Caco-2 (cell line): ENCODE measurements at regions not wholly inside any gene's neighbourhood (a gene's known extent, or its start where the extent isn't known, plus 50 kb on each side); places are given as distances from the start of the nearest gene placed in this dataset.

Source experiments
- BruUV-seq: library from RNA; stranded (reverse); fragments of 400-500 nt; replicated peaks from 2 replicates; lab custom pipeline; 2021; lab: Mats Ljungman, UMichigan
- CTCF ChIA-PET: fragments of 300-600 bp; sonication (Branson Sonifier 250); formaldehyde crosslinking; loops from one replicate; lab custom pipeline; 2022; ENCODE audit warnings: antibody characterized with exemption; lab: Charles Lee
- POLR2A ChIA-PET: fragments of 300-600 bp; sonication (Branson Sonifier 250); formaldehyde crosslinking; loops from one replicate; lab custom pipeline; 2022; ENCODE audit warnings: antibody characterized with exemption; lab: Charles Lee
- DNase-seq, 2 experiments: peaks; one replicate each; pipeline versions ENCODE4 v3.0.0 to v3.0.0-alpha.2; 2020 to 2022
- H3K27me3 ChIP-seq: replicated peaks from 2 replicates; pipeline ENCODE4 v1.6.0; 2011; ENCODE audit warnings: low read length; ENCODE audit not compliant: control insufficient read depth, insufficient read depth
- H3K36me3 ChIP-seq: 2 replicates; pipeline ENCODE4 v1.5.1; 2011; ENCODE audit warnings: low read length; ENCODE audit not compliant: control insufficient read depth, insufficient read depth
- H3K4me1 ChIP-seq: fragments of 250-450 bp; sonication (Bioruptor Pico); 2 replicates; pipeline ENCODE4 v1.5.1; 2020; ENCODE audit warnings: mild to moderate bottlenecking
- H3K4me3 ChIP-seq: 2 replicates; pipeline ENCODE4 v1.5.1; 2011; ENCODE audit warnings: low read depth, mild to moderate bottlenecking, control low read depth, low read length
- H3K9me3 ChIP-seq: fragments of 250-450 bp; sonication (Bioruptor Pico); 2 replicates; pipeline ENCODE4 v1.5.1; 2020; ENCODE audit warnings: mild to moderate bottlenecking, moderate library complexity
- H3K27ac Mint-ChIP-seq: one replicate; pipeline ENCODE4 v1.8.0; 2022; ENCODE audit warnings: mixed read lengths; ENCODE audit not compliant: unreplicated experiment
- H3K27me3 Mint-ChIP-seq: one replicate; pipeline ENCODE4 v1.8.0; 2022; ENCODE audit warnings: mixed read lengths; ENCODE audit not compliant: insufficient read depth, unreplicated experiment
- H3K36me3 Mint-ChIP-seq: one replicate; pipeline ENCODE4 v1.8.0; 2022; ENCODE audit warnings: mild to moderate bottlenecking, mixed read lengths; ENCODE audit not compliant: insufficient read depth, unreplicated experiment
- H3K4me1 Mint-ChIP-seq: one replicate; pipeline ENCODE4 v1.8.0; 2022; ENCODE audit warnings: low read depth, mixed read lengths; ENCODE audit not compliant: unreplicated experiment
- H3K4me3 Mint-ChIP-seq: one replicate; pipeline ENCODE4 v1.8.0; 2022; ENCODE audit warnings: mild to moderate bottlenecking, moderate library complexity, mixed read lengths; ENCODE audit not compliant: unreplicated experiment
- H3K9me3 Mint-ChIP-seq: one replicate; pipeline ENCODE4 v1.8.0; 2022; ENCODE audit warnings: mixed read lengths; ENCODE audit not compliant: unreplicated experiment
- intact Hi-C: fragments of 100-400 bp; cut with micrococcal nuclease; formaldehyde crosslinking; loops from one replicate; pipeline ENCODE4 v1.10.0; 2022; ENCODE audit not compliant: unreplicated experiment
- TF ChIP-seq, protein P1 (sequence below), 2 experiments: fragments of 200-600 bp in 1 of 2; IDR thresholded peaks; 1 replicate in 1 of 2; 2 replicates in 1 of 2; pipeline versions ENCODE4 v1.5.1 to v1.8.0; 2011 to 2022; ENCODE audit warnings: antibody characterized with exemption in 1 of 2, control low read depth in 1 of 2, inconsistent platforms in 1 of 2, low read depth in 1 of 2, low read length in 1 of 2, mild to moderate bottlenecking in 1 of 2, moderate library complexity in 1 of 2; ENCODE audit not compliant: insufficient read depth in 1 of 2, severe bottlenecking in 1 of 2, unreplicated experiment in 1 of 2

DNA sequence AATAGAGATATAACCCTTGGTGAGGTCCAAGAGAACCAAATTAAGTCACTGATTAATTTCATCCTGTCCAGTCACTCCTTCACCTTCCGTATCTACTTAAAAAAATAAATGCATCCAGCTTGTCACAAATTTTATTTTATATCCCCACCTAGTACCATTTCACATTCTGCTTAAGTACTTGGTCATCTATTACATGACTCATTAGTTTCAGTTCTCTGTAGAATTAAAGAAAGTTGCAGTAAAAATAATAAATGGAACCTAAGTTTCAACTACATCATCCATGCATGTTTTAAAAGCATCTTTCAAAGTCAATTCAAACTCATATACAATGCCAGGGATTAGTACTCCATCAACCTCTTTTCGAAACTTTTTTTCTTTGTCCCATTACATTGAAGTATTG is 130.2 kb downstream of the SH2D1A start:
- BruUV-seq: no TSS peak
- H3K9me3 ChIP-seq: no peaks in the 10 kb centered on the region
- H3K36me3 Mint-ChIP-seq: no peaks in the 10 kb centered on the region
- no peak overlapping the region for H3K4me3 ChIP-seq
- ChIA-PET CTCF (no interaction called here), POLR2A (no interaction called here)
- H3K27ac Mint-ChIP-seq: no peak overlapping the region
- H3K9me3 Mint-ChIP-seq: no peaks in the 10 kb centered on the region
- DNase-seq: no peak
- H3K27me3 Mint-ChIP-seq: no peaks in the 10 kb centered on the region
- no peak overlapping the region for H3K4me3 Mint-ChIP-seq
- no peaks in the 10 kb centered on the region for H3K36me3 ChIP-seq
- no peaks in the 10 kb centered on the region for H3K4me1 ChIP-seq
- H3K27me3 ChIP-seq: no peaks in the 10 kb centered on the region
- intact Hi-C loops: no loop called here
- H3K4me1 Mint-ChIP-seq: no peaks in the 10 kb centered on the region
- TF ChIP-seq, protein P1, sequence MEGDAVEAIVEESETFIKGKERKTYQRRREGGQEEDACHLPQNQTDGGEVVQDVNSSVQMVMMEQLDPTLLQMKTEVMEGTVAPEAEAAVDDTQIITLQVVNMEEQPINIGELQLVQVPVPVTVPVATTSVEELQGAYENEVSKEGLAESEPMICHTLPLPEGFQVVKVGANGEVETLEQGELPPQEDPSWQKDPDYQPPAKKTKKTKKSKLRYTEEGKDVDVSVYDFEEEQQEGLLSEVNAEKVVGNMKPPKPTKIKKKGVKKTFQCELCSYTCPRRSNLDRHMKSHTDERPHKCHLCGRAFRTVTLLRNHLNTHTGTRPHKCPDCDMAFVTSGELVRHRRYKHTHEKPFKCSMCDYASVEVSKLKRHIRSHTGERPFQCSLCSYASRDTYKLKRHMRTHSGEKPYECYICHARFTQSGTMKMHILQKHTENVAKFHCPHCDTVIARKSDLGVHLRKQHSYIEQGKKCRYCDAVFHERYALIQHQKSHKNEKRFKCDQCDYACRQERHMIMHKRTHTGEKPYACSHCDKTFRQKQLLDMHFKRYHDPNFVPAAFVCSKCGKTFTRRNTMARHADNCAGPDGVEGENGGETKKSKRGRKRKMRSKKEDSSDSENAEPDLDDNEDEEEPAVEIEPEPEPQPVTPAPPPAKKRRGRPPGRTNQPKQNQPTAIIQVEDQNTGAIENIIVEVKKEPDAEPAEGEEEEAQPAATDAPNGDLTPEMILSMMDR (IDR thresholded peaks at IDR 0.05; ENCODE audit: insufficient read depth in 1 of 2, low read depth in 1 of 2, low read length in 1 of 2, severe bottlenecking in 1 of 2, unreplicated experiment in 1 of 2): no peak

DNA sequence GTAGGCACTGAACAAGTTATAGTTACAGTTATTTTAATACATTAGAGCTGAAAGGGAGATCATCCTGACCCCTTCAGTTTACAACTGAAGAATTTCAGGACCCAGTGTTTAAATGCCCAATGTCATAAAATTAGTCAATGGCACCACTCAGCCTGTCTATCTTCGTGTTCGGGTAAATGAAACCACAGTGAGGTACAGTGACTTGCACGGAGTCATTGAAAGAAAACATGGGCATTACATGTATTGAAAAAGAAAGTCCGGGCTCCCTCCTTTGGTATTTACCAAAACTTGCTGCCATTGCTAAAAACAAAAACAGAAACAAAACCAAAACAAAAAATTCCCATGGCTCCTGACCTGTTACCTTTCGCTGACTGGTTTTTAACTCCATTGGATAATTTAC is 131.7 kb downstream of the SH2D1A start:
- intact Hi-C loops: no loop called here
- no peak overlapping the region for H3K4me3 Mint-ChIP-seq
- H3K4me1 Mint-ChIP-seq: no peaks in the 10 kb centered on the region

DNA sequence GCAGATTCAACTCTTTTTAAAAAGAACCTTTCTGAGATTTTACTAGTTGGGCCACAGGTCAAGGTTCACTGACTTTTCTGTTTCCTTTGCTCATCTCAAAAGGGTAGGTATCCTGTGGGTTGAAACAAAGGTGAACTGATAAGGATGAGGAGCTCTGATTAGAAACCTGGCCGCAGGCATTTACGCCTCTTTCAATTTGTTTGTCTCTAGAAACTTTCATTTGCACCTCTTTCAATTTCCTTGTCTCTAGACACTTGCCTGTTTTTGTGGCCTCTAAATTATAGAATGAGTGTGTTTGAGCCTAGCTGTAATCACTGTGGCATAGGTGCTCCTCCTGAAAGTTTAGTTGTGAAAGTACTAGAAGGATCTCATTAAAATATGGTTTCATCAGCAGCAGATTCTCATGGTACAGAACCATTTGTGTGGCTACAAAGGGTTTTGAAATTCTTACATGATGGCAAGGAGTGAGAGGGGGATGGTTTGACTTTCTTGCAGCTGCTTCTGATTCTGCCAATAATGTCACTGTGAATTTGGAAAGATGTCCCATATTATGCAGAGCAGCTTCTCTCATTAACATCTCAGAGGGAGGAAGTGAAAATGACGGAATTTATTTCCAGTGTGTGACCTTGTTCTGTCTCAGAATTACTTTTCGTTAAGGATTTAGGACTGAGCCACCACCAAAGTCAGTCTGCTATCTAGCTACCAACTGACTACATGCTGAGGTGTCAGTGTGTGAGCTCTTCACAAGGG is 142.2 kb downstream of the SH2D1A start:
- intact Hi-C loops: no loop called here
- Mint-ChIP-seq H3K36me3 (no peaks in the 10 kb centered on the region), H3K27me3 (no peaks in the 10 kb centered on the region), H3K9me3 (no peaks in the 10 kb centered on the region), H3K4me3 (no peak overlapping the region), H3K27ac (no peak overlapping the region), H3K4me1 (no peaks in the 10 kb centered on the region)
- H3K36me3 ChIP-seq: no peaks in the 10 kb centered on the region
- no peak for DNase-seq
- ChIA-PET CTCF (no interaction called here), POLR2A (no interaction called here)
- no peaks in the 10 kb centered on the region for H3K9me3 ChIP-seq
- H3K4me3 ChIP-seq: no peak overlapping the region
- BruUV-seq: no TSS peak
- 0 out of 2 replicates have a peak, but pooled peaks cover 9% of the 10 kb centered on the region for H3K4me1 ChIP-seq
- no peaks in the 10 kb centered on the region for H3K27me3 ChIP-seq
- TF ChIP-seq, protein P1 (IDR thresholded peaks at IDR 0.05; ENCODE audit: insufficient read depth in 1 of 2, low read depth in 1 of 2, low read length in 1 of 2, severe bottlenecking in 1 of 2, unreplicated experiment in 1 of 2): no peak

More for the DNA sequence above, 131.7 kb downstream of the SH2D1A start:
- TF ChIP-seq, protein P1 (IDR thresholded peaks at IDR 0.05; ENCODE audit: insufficient read depth in 1 of 2, low read depth in 1 of 2, low read length in 1 of 2, severe bottlenecking in 1 of 2, unreplicated experiment in 1 of 2): no peak
- no peaks in the 10 kb centered on the region for H3K9me3 ChIP-seq
- POLR2A ChIA-PET: no interaction called here
- no peaks in the 10 kb centered on the region for H3K36me3 Mint-ChIP-seq
- no peaks in the 10 kb centered on the region for H3K9me3 Mint-ChIP-seq
- H3K27me3 ChIP-seq: no peaks in the 10 kb centered on the region
- no peaks in the 10 kb centered on the region for H3K27me3 Mint-ChIP-seq
- H3K4me3 ChIP-seq: no peak overlapping the region
- no peak overlapping the region for H3K27ac Mint-ChIP-seq
- no peak for DNase-seq
- no peaks in the 10 kb centered on the region for H3K36me3 ChIP-seq
- CTCF ChIA-PET: no interaction called here
- no TSS peak for BruUV-seq
- no peaks in the 10 kb centered on the region for H3K4me1 ChIP-seq
